ENCODE measurements at regions not wholly inside any gene's neighbourhood (a gene's known extent, or its start where the extent isn't known, plus 50 kb on each side); places are given as distances from the start of the nearest gene placed in this dataset.
"Not testable (repeated sequence)": the region's sequence is repeated elsewhere in the genome, so short reads cannot be mapped to it uniquely, and the experiment has no call there.

- no peak for DNase-seq
These were observed 476.6 kb downstream of the IRS2 start for GRCh38 chr13:109309625-109310363.

- DNase-seq, result no peak
These were observed 479.4 kb downstream of the IRS2 start for GRCh38 chr13:109307027-109307426.

GRCh38 chr13:109301726-109302125, 484.7 kb downstream of the IRS2 start:
- no peak for DNase-seq

GRCh38 chr13:109301276-109301675, 485.1 kb downstream of the IRS2 start:
- no peak for DNase-seq

- no peak for DNase-seq
These were observed 488.8 kb downstream of the IRS2 start for GRCh38 chr13:109297628-109298027.

GRCh38 chr13:109293166-109293565, 493.2 kb downstream of the IRS2 start:
- no peak for DNase-seq

- DNase-seq, result no peak
These were observed 498.2 kb downstream of the IRS2 start for GRCh38 chr13:109288151-109288709.

- DNase-seq, result no peak
These were observed 498.8 kb downstream of the IRS2 start for GRCh38 chr13:109287553-109287952.

- no peak for DNase-seq
These were observed 500.8 kb downstream of the IRS2 start for GRCh38 chr13:109285586-109285985.

GRCh38 chr13:109281903-109282635, 504.3 kb downstream of the IRS2 start:
- no peak for DNase-seq

- DNase-seq, result no peak
These were observed 505.1 kb downstream of the IRS2 start for GRCh38 chr13:109281017-109281902.

- no peak for DNase-seq
These were observed 510.1 kb downstream of the IRS2 start for GRCh38 chr13:109276261-109276660.

GRCh38 chr13:109275852-109276251, 510.5 kb downstream of the IRS2 start:
- DNase-seq, result no peak

GRCh38 chr13:109275139-109275745, 511.1 kb downstream of the IRS2 start:
- no peak for DNase-seq

GRCh38 chr13:109274188-109274821, 512.1 kb downstream of the IRS2 start:
- DNase-seq, result no peak

- no peak for DNase-seq
These were observed 513.0 kb downstream of the IRS2 start for GRCh38 chr13:109273326-109273751.

- no peak for DNase-seq
These were observed 513.6 kb downstream of the IRS2 start for GRCh38 chr13:109272595-109273325.

- DNase-seq, result no peak
These were observed 514.5 kb downstream of the IRS2 start for GRCh38 chr13:109271555-109272541.

- DNase-seq, result no peak
These were observed 515.3 kb downstream of the IRS2 start for GRCh38 chr13:109271061-109271460.

- DNase-seq, result not testable (repeated sequence)
These were observed 517.0 kb downstream of the IRS2 start for GRCh38 chr13:109269381-109269780.

All from T-helper 9 cell (primary cell).